ENCODE measurements at regions not wholly inside any gene's neighbourhood (a gene's known extent, or its start where the extent isn't known, plus 50 kb on each side); places are given as distances from the start of the nearest gene placed in this dataset.

- Histone ChIP-seq H3K36me3 (no peaks in the 10 kb centered on the region), H3K9me3 (no peaks in the 10 kb centered on the region), H3K4me3 (no peak overlapping the region), H3K27ac (peak overlapping the region in 1 of 2 donors; percentile 40), H3K27me3 (no peaks in the 10 kb centered on the region), H3K4me1 (ENCODE audit: insufficient read depth) (peaks cover 6% of the 10 kb centered on the region)
- 42 to 46% (median 44%) methylated on average over 4 of the region's 4 CpGs for WGBS, 3 donors
- intact Hi-C loops (cut with DNase I) = no loop called here
- TF ChIP-seq CTCF (IDR thresholded peaks at IDR 0.05) (no peak), POLR2A (IDR thresholded peaks at IDR 0.05) (no peak), EP300 (IDR thresholded peaks at IDR 0.05) (no peak)
- DNase-seq = no peak
These were observed 170.4 kb downstream of the NHLRC3 start for GRCh38 chr13:39208636-39209035.

GRCh38 chr13:39209731-39210531 lies 171.7 kb downstream of the NHLRC3 start:
- intact Hi-C loops (cut with DNase I) = no loop called here
- Histone ChIP-seq H3K4me3 (no peak overlapping the region), H3K27ac (peak overlapping the region in 1 of 2 donors; percentile 40), H3K36me3 (no peaks in the 10 kb centered on the region), H3K4me1 (ENCODE audit: insufficient read depth) (peaks cover 6% of the 10 kb centered on the region), H3K9me3 (no peaks in the 10 kb centered on the region), H3K27me3 (no peaks in the 10 kb centered on the region)
- no peak for DNase-seq
- 32 to 47% (median 38%) methylated on average over 1 of the region's 1 CpG for WGBS, 3 donors
- no peak for TF ChIP-seq POLR2A (IDR thresholded peaks at IDR 0.05)
- no peak for TF ChIP-seq CTCF (IDR thresholded peaks at IDR 0.05)
- no peak for TF ChIP-seq EP300 (IDR thresholded peaks at IDR 0.05)

- no peak for DNase-seq
- Histone ChIP-seq H3K36me3 (no peaks in the 10 kb centered on the region), H3K27me3 (no peaks in the 10 kb centered on the region), H3K9me3 (no peaks in the 10 kb centered on the region), H3K4me1 (ENCODE audit: insufficient read depth) (peaks cover 6% of the 10 kb centered on the region), H3K4me3 (no peak overlapping the region), H3K27ac (no peak overlapping the region)
- WGBS, 3 donors = 96 to 100% (median 96%) methylated on average over 1 of the region's 1 CpG
- intact Hi-C loops (cut with DNase I) = no loop called here
- TF ChIP-seq EP300 (IDR thresholded peaks at IDR 0.05) = no peak
- no peak for TF ChIP-seq POLR2A (IDR thresholded peaks at IDR 0.05)
- TF ChIP-seq CTCF (IDR thresholded peaks at IDR 0.05) = no peak
These were observed 172.8 kb downstream of the NHLRC3 start for GRCh38 chr13:39210961-39211534.

- no peaks in the 10 kb centered on the region for H3K4me1 ChIP-seq (ENCODE audit: insufficient read depth)
- no peaks in the 10 kb centered on the region for H3K36me3 ChIP-seq
- no peak overlapping the region for H3K4me3 ChIP-seq
- no peak for DNase-seq
- intact Hi-C loops (cut with DNase I) = no loop called here
- no peak overlapping the region for H3K27ac ChIP-seq
- no peaks in the 10 kb centered on the region for H3K27me3 ChIP-seq
- no peak for TF ChIP-seq EP300 (IDR thresholded peaks at IDR 0.05)
- no peak for TF ChIP-seq POLR2A (IDR thresholded peaks at IDR 0.05)
- TF ChIP-seq CTCF (IDR thresholded peaks at IDR 0.05) = no peak
- no peaks in the 10 kb centered on the region for H3K9me3 ChIP-seq
- WGBS, 3 donors = 95 to 97% (median 96%) methylated on average over 8 of the region's 8 CpGs
These were observed 177.7 kb downstream of the NHLRC3 start for GRCh38 chr13:39215971-39216370.
